OCI-LY1 (cell line): ENCODE measurements at regions not wholly inside any gene's neighbourhood (a gene's known extent, or its start where the extent isn't known, plus 50 kb on each side); places are given as distances from the start of the nearest gene placed in this dataset.
"Not testable (repeated sequence)": the region's sequence is repeated elsewhere in the genome, so short reads cannot be mapped to it uniquely, and the experiment has no call there.

Experiments
- H2AFZ ChIP-seq: fragments of 200-600 bp; sonication (generic), shearing (Covaris generic); 2 replicates; pipeline ENCODE4 v1.6.0; 2014; ENCODE audit warnings: antibody characterized with exemption, mild to moderate bottlenecking, low read length
- H3F3A ChIP-seq: fragments of 200-600 bp; sonication (generic), shearing (Covaris generic); 2 replicates; pipeline ENCODE4 v1.6.0; 2014; ENCODE audit warnings: mild to moderate bottlenecking, antibody characterized with exemption, low read length, moderate library complexity; ENCODE audit not compliant: insufficient read depth
- H3K27ac ChIP-seq: fragments of 200-600 bp; sonication (generic); 2 replicates; pipeline ENCODE4 v1.5.1; 2014; ENCODE audit warnings: low read length, mixed run types, mild to moderate bottlenecking, low read depth; ENCODE audit not compliant: poor library complexity, severe bottlenecking
- H3K27me3 ChIP-seq: fragments of 200-600 bp; sonication (generic); 2 replicates; pipeline ENCODE4 v1.6.0; 2014; ENCODE audit warnings: antibody characterized with exemption, mild to moderate bottlenecking, low read length, moderate library complexity; ENCODE audit not compliant: insufficient read depth
- H3K36me3 ChIP-seq: fragments of 200-600 bp; sonication (generic); 2 replicates; pipeline ENCODE4 v1.6.1; 2014; ENCODE audit warnings: mild to moderate bottlenecking, antibody characterized with exemption, low read length, moderate library complexity, mixed read lengths; ENCODE audit not compliant: insufficient read depth
- H3K4me1 ChIP-seq: fragments of 200-600 bp; sonication (generic); 2 replicates; pipeline ENCODE4 v1.5.1; 2014; ENCODE audit warnings: mild to moderate bottlenecking, low read length, moderate library complexity; ENCODE audit not compliant: insufficient read depth, severe bottlenecking
- H3K4me2 ChIP-seq: fragments of 200-600 bp; sonication (generic), shearing (Covaris generic); 2 replicates; pipeline ENCODE4 v1.6.1; 2014; ENCODE audit warnings: low read length
- H3K4me3 ChIP-seq: fragments of 200-600 bp; sonication (generic); 2 replicates; pipeline ENCODE4 v1.5.1; 2014; ENCODE audit warnings: low read length, low read depth, mild to moderate bottlenecking, mixed read lengths; ENCODE audit not compliant: poor library complexity, severe bottlenecking
- H3K79me2 ChIP-seq: fragments of 200-600 bp; shearing (Covaris generic); 2 replicates; pipeline ENCODE4 v1.6.1; 2016; ENCODE audit warnings: mixed run types, low read length, mixed read lengths; ENCODE audit not compliant: insufficient read depth
- H3K9ac ChIP-seq: fragments of 200-600 bp; sonication (generic), shearing (Covaris generic); 2 replicates; pipeline ENCODE4 v1.6.1; 2014; ENCODE audit warnings: mild to moderate bottlenecking, low read length, mixed read lengths
- H3K9me2 ChIP-seq: fragments of 200-600 bp; sonication (generic), shearing (Covaris generic); 2 replicates; pipeline ENCODE4 v1.6.1; 2014; ENCODE audit warnings: low read depth, mild to moderate bottlenecking, low read length, mixed read lengths
- H3K9me3 ChIP-seq: fragments of 200-600 bp; shearing (Covaris generic); 2 replicates; pipeline ENCODE4 v1.6.1; 2014; ENCODE audit warnings: low read length, mixed read lengths
- H4K20me1 ChIP-seq: fragments of 200-600 bp; sonication (generic), shearing (Covaris generic); 2 replicates; pipeline ENCODE4 v1.6.0; 2016; ENCODE audit warnings: mild to moderate bottlenecking, low read length; ENCODE audit not compliant: insufficient read depth
- CTCF ChIP-seq: fragments of 200-600 bp; sonication (generic), shearing (Covaris generic); IDR thresholded peaks from 2 replicates; pipeline ENCODE4 v1.5.1; 2017; ENCODE audit warnings: mild to moderate bottlenecking, antibody characterized with exemption, low read length, moderate library complexity, mixed read lengths
- EZH2 ChIP-seq: fragments of 200-600 bp; sonication (generic), shearing (Covaris generic); IDR thresholded peaks from 2 replicates; pipeline ENCODE4 v1.8.0; 2017; ENCODE audit warnings: borderline replicate concordance, mixed run types, mild to moderate bottlenecking, antibody characterized with exemption, low read length, moderate library complexity, mixed read lengths

- H3K27ac ChIP-seq: no peak overlapping the region
- H3F3A ChIP-seq: no peaks in the 10 kb centered on the region
- H3K4me3 ChIP-seq: no peak overlapping the region
- no peaks in the 10 kb centered on the region for H4K20me1 ChIP-seq
- no peaks in the 10 kb centered on the region for H3K4me1 ChIP-seq
- no peaks in the 10 kb centered on the region for H3K79me2 ChIP-seq
- H3K9ac ChIP-seq: no peak overlapping the region
- no peaks in the 10 kb centered on the region for H3K36me3 ChIP-seq
- no peak overlapping the region for H2AFZ ChIP-seq
- TF ChIP-seq CTCF: no peak
- TF ChIP-seq EZH2: no peak
- H3K9me2 ChIP-seq: no peaks in the 10 kb centered on the region
- H3K9me3 ChIP-seq: no peaks in the 10 kb centered on the region
- no peak overlapping the region for H3K4me2 ChIP-seq
- no peaks in the 10 kb centered on the region for H3K27me3 ChIP-seq
Observed at GRCh38 chr20:47914792-47915191, 129.5 kb upstream of the SULF2 start.

- not testable (repeated sequence) for H3K9me3 ChIP-seq, H3K27me3 ChIP-seq, H3K9ac ChIP-seq, H3K79me2 ChIP-seq, H3K4me3 ChIP-seq, H3K4me1 ChIP-seq, H3F3A ChIP-seq, H3K4me2 ChIP-seq, H3K36me3 ChIP-seq, H2AFZ ChIP-seq, H3K9me2 ChIP-seq, H4K20me1 ChIP-seq, H3K27ac ChIP-seq
Observed at GRCh38 chr20:47912786-47913501, 127.7 kb upstream of the SULF2 start.

- not testable (repeated sequence) for H3K9me3 ChIP-seq, H3K27ac ChIP-seq, H3K4me1 ChIP-seq, H3K79me2 ChIP-seq, H3K36me3 ChIP-seq, H3F3A ChIP-seq, H3K9ac ChIP-seq, H2AFZ ChIP-seq, H4K20me1 ChIP-seq, H3K27me3 ChIP-seq, H3K4me2 ChIP-seq, H3K4me3 ChIP-seq, H3K9me2 ChIP-seq
Observed at GRCh38 chr20:47912165-47912564, 126.9 kb upstream of the SULF2 start.

GRCh38 chr20:47909696-47910369 is 124.6 kb upstream of the SULF2 start:
- H3K4me2 ChIP-seq, H3K9ac ChIP-seq, H3K36me3 ChIP-seq, H3K27ac ChIP-seq, H2AFZ ChIP-seq, H3K9me3 ChIP-seq, H3K79me2 ChIP-seq, H3K9me2 ChIP-seq, H3F3A ChIP-seq, H4K20me1 ChIP-seq, H3K4me1 ChIP-seq, H3K27me3 ChIP-seq, H3K4me3 ChIP-seq: not testable (repeated sequence)

- not testable (repeated sequence) for H3K27ac ChIP-seq, H3K27me3 ChIP-seq, H3K9me3 ChIP-seq, H3K4me2 ChIP-seq, H4K20me1 ChIP-seq, H3K79me2 ChIP-seq, H3K4me1 ChIP-seq, H3K36me3 ChIP-seq, H3K9me2 ChIP-seq, H2AFZ ChIP-seq, H3K4me3 ChIP-seq, H3K9ac ChIP-seq, H3F3A ChIP-seq
Observed at GRCh38 chr20:47908361-47909035, 123.2 kb upstream of the SULF2 start.

- not testable (repeated sequence) for H3K36me3 ChIP-seq, H4K20me1 ChIP-seq, H2AFZ ChIP-seq, H3K4me3 ChIP-seq, H3K27ac ChIP-seq, H3K27me3 ChIP-seq, H3F3A ChIP-seq, H3K9me3 ChIP-seq, H3K79me2 ChIP-seq, H3K9ac ChIP-seq, H3K9me2 ChIP-seq, H3K4me1 ChIP-seq, H3K4me2 ChIP-seq
Observed at GRCh38 chr20:47907951-47908350, 122.7 kb upstream of the SULF2 start.
